IMR-90 (cell line): ENCODE measurements at regions not wholly inside any gene's neighbourhood (a gene's known extent, or its start where the extent isn't known, plus 50 kb on each side); places are given as distances from the start of the nearest gene placed in this dataset.

Source experiments
- ATAC-seq: fragments of 200-7000 bp; cut with Tn5 transposase; 2 replicates; pipeline ENCODE4 v1.9.1; 2020; ENCODE audit warnings: low read depth, mild to moderate bottlenecking, moderate library complexity
- BruUV-seq: library from RNA; stranded (reverse); fragments of 400-500 nt; replicated peaks from 2 replicates; lab custom pipeline; 2021; lab: Mats Ljungman, UMichigan
- CTCF ChIA-PET: fragments of 300-600 bp; formaldehyde crosslinking; extraction: SDS; loops from one replicate; lab custom pipeline; 2021; ENCODE audit warnings: antibody characterized with exemption; lab: Yijun Ruan, JAX
- POLR2A ChIA-PET: fragments of 300-600 bp; sonication (Branson Sonifier 250); formaldehyde crosslinking; loops from one replicate; lab custom pipeline; 2022; ENCODE audit warnings: antibody characterized with exemption; ENCODE audit not compliant: unreplicated experiment; lab: Charles Lee
- DNase-seq: peaks from one replicate; pipeline ENCODE4 v3.0.0; 2013
- H2AFZ ChIP-seq: replicated peaks from 2 replicates; pipeline ENCODE3; 2013; ENCODE audit warnings: low read length, mild to moderate bottlenecking; ENCODE audit not compliant: poor library complexity
- H2AK5ac ChIP-seq: 2 replicates; pipeline ENCODE4 v1.6.1; 2013; ENCODE audit warnings: low read depth, low read length, inconsistent platforms
- H2AK9ac ChIP-seq: replicated peaks from 2 replicates; pipeline ENCODE3; 2013; ENCODE audit warnings: mild to moderate bottlenecking, low read depth, low read length, moderate library complexity; ENCODE audit not compliant: poor library complexity
- H2BK120ac ChIP-seq: 2 replicates; pipeline ENCODE4 v1.6.1; 2013; ENCODE audit warnings: low read depth, low read length, inconsistent platforms
- H2BK15ac ChIP-seq: 3 replicates; pipeline ENCODE4 v1.6.1; 2013; ENCODE audit warnings: low read depth, low read length, inconsistent platforms
- H2BK20ac ChIP-seq: 2 replicates; pipeline ENCODE4 v1.6.1; 2013; ENCODE audit warnings: low read depth, mild to moderate bottlenecking, inconsistent platforms, low read length, moderate library complexity
- H2BK5ac ChIP-seq: 2 replicates; pipeline ENCODE4 v1.6.1; 2013; ENCODE audit warnings: mild to moderate bottlenecking, low read depth, low read length, inconsistent platforms; ENCODE audit not compliant: poor library complexity, severe bottlenecking
- H3K14ac ChIP-seq: replicated peaks from 2 replicates; pipeline ENCODE4 v1.6.1; 2013; ENCODE audit warnings: low read depth, low read length, inconsistent platforms
- H3K18ac ChIP-seq: 2 replicates; pipeline ENCODE4 v1.6.1; 2013; ENCODE audit warnings: low read depth, low read length, control low read depth
- H3K23ac ChIP-seq: 2 replicates; pipeline ENCODE4 v1.6.1; 2013; ENCODE audit warnings: low read depth, low read length, inconsistent platforms
- H3K27ac ChIP-seq: 2 replicates; pipeline ENCODE4 v1.5.1; 2013; ENCODE audit warnings: mild to moderate bottlenecking, control low read depth, low read length; ENCODE audit not compliant: insufficient read depth
- H3K27me3 ChIP-seq: 2 replicates; pipeline ENCODE4 v1.6.1; 2013; ENCODE audit warnings: low read length; ENCODE audit not compliant: control insufficient read depth, insufficient read depth
- H3K36me3 ChIP-seq: 2 replicates; pipeline ENCODE4 v1.6.1; 2013; ENCODE audit warnings: low read length, mixed read lengths; ENCODE audit not compliant: control insufficient read depth, insufficient read depth
- H3K4ac ChIP-seq: 2 replicates; pipeline ENCODE4 v1.6.1; 2013; ENCODE audit warnings: low read depth, low read length, inconsistent platforms
- H3K4me1 ChIP-seq: 2 replicates; pipeline ENCODE4 v1.6.1; 2013; ENCODE audit warnings: low read length, mixed read lengths; ENCODE audit not compliant: control insufficient read depth, insufficient read depth
- H3K4me2 ChIP-seq: 2 replicates; pipeline ENCODE4 v1.6.1; 2013; ENCODE audit warnings: low read depth, mild to moderate bottlenecking, control low read depth, low read length, moderate library complexity
- H3K4me3 ChIP-seq: 2 replicates; pipeline ENCODE4 v1.5.1; 2013; ENCODE audit warnings: low read depth, mild to moderate bottlenecking, control low read depth, low read length, moderate library complexity; ENCODE audit not compliant: insufficient read depth
- H3K56ac ChIP-seq: 2 replicates; pipeline ENCODE4 v1.6.1; 2013; ENCODE audit warnings: low read length, inconsistent platforms; ENCODE audit not compliant: insufficient read depth; ENCODE audit errors: extremely low read depth
- H3K79me1 ChIP-seq, 2 experiments: 2 replicates each; pipeline ENCODE4 v1.6.1; 2013; ENCODE audit warnings: low read length in 2 of 2, inconsistent platforms in 1 of 2, low read depth in 1 of 2
- H3K9ac ChIP-seq: 2 replicates; pipeline ENCODE4 v1.6.1; 2013; ENCODE audit warnings: low read depth, low read length, control low read depth
- H3K9me1 ChIP-seq: 2 replicates; pipeline ENCODE4 v1.6.1; 2013; ENCODE audit warnings: low read length, inconsistent platforms; ENCODE audit not compliant: insufficient read depth
- H3K9me3 ChIP-seq: 2 replicates; pipeline ENCODE4 v1.6.1; 2013; ENCODE audit warnings: low read length; ENCODE audit not compliant: control insufficient read depth, insufficient read depth
- H4K20me1 ChIP-seq: 2 replicates; pipeline ENCODE4 v1.6.1; 2013; ENCODE audit warnings: low read length, inconsistent platforms; ENCODE audit not compliant: insufficient read depth
- H4K5ac ChIP-seq: 2 replicates; pipeline ENCODE4 v1.6.1; 2013; ENCODE audit warnings: mild to moderate bottlenecking, low read depth, low read length, control low read depth
- H4K8ac ChIP-seq, 2 experiments: 2 replicates each; pipeline ENCODE4 v1.6.1; 2013; ENCODE audit warnings: low read depth in 2 of 2, low read length in 2 of 2, control low read depth in 1 of 2, inconsistent platforms in 1 of 2
- H4K91ac ChIP-seq: 2 replicates; pipeline ENCODE4 v1.6.1; 2013; ENCODE audit warnings: low read depth, low read length, inconsistent platforms; ENCODE audit not compliant: insufficient read depth
- CEBPB ChIP-seq: IDR thresholded peaks from 2 replicates; pipeline ENCODE4 v1.6.1; 2012; ENCODE audit warnings: low read depth, low read length, improper control_type of control experiment
- CHD1 ChIP-seq: IDR thresholded peaks from 2 replicates; pipeline ENCODE4 v1.6.1; 2012; ENCODE audit warnings: low read depth, low read length, improper control_type of control experiment
- FOS ChIP-seq: fragments of 150-350 bp; IDR thresholded peaks from 2 replicates; pipeline ENCODE4 v1.6.1; 2016; ENCODE audit warnings: low read depth, low read length
- MAFK ChIP-seq: IDR thresholded peaks from 2 replicates; pipeline ENCODE4 v1.6.1; 2012; ENCODE audit warnings: low read depth, low read length, improper control_type of control experiment
- MAZ ChIP-seq: IDR thresholded peaks from 2 replicates; pipeline ENCODE4 v1.6.1; 2012; ENCODE audit warnings: low read depth, mild to moderate bottlenecking, low read length, improper control_type of control experiment, moderate library complexity, borderline replicate concordance
- MXI1 ChIP-seq: IDR thresholded peaks from 2 replicates; pipeline ENCODE4 v1.6.1; 2012; ENCODE audit warnings: low read depth, mild to moderate bottlenecking, low read length, moderate library complexity, borderline replicate concordance
- NFE2L2 ChIP-seq: fragments of 150-350 bp; IDR thresholded peaks from 2 replicates; pipeline ENCODE4 v1.6.1; 2016; ENCODE audit warnings: low read depth, mild to moderate bottlenecking, low read length
- POLR2A ChIP-seq: IDR thresholded peaks from 2 replicates; pipeline ENCODE4 v1.6.1; 2012; ENCODE audit warnings: mild to moderate bottlenecking, low read depth, low read length
- RAD21 ChIP-seq: IDR thresholded peaks from 2 replicates; pipeline ENCODE4 v1.6.1; 2012; ENCODE audit warnings: low read length, improper control_type of control experiment
- RCOR1 ChIP-seq: IDR thresholded peaks from 2 replicates; pipeline ENCODE4 v1.6.1; 2012; ENCODE audit warnings: mild to moderate bottlenecking, low read length, improper control_type of control experiment; ENCODE audit not compliant: insufficient replicate concordance
- SMC3 ChIP-seq: fragments of 150-350 bp; IDR thresholded peaks from 2 replicates; pipeline ENCODE4 v1.6.1; 2016; ENCODE audit warnings: low read depth, mild to moderate bottlenecking, antibody characterized with exemption, low read length, moderate library complexity
- dilution Hi-C: fragments of 300-500 bp; cut with HindIII; formaldehyde crosslinking; loops from one replicate; pipeline ENCODE4 v1.14.3; 2018; ENCODE audit warnings: low sequenced_read_pairs; ENCODE audit not compliant: unreplicated experiment
- in situ Hi-C: fragments of 300-500 bp; cut with MboI; formaldehyde crosslinking; loops from 3 replicates; pipeline ENCODE4 v1.14.3; 2019; ENCODE audit warnings: low sequenced_read_pairs, inconsistent platforms, mixed read lengths
- intact Hi-C: fragments of 100-400 bp; cut with micrococcal nuclease; formaldehyde crosslinking; loops from 2 replicates; pipeline ENCODE4 v1.10.0; 2022
- TF ChIP-seq, protein P1 (sequence below): fragments of 150-350 bp; IDR thresholded peaks from 2 replicates; pipeline ENCODE4 v1.6.1; 2016; ENCODE audit warnings: low read depth, mild to moderate bottlenecking, low read length, moderate library complexity, borderline replicate concordance

DNA sequence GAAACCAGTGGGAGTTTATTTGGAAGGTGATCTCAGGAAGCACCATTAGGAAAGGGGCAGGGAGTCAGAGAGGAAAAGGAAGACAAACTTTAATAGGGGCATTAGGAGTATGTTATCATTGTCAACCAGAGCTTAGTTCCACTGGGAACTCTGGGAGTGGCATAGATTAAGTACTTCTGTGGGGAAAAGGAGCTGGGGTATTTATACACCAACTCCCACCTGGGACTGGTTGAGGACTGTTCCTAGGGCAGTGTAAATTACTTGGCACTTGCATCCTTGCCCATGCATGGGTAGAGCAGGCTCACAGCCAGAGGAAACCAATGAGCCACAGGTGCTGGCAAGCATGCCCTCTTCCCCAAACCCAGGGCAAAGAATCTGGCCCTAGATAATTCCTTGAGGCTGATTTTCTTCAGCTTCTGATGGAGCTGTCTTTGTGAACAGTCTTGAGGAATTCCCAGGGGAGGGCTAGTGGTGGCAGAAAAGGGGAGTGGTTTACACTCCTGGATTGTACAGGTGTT, 541.2 kb downstream of the MIAT start:
- Histone ChIP-seq H3K56ac (no peak overlapping the region), H3K4ac (no peak overlapping the region), H3K23ac (no peak overlapping the region), H4K91ac (no peak overlapping the region), H3K9me1 (peaks cover 2% of the 10 kb centered on the region; the same call in 1 of the 2 replicates), H4K5ac (no peak overlapping the region), H2AFZ (no peak overlapping the region), H3K14ac (no peak overlapping the region), H3K27ac (no peak overlapping the region), H3K36me3 (no peaks in the 10 kb centered on the region), H3K4me2 (no peak overlapping the region), H2BK120ac (no peak overlapping the region), H2BK20ac (no peak overlapping the region), H2AK5ac (no peak overlapping the region), H4K8ac (no peak overlapping the region), H3K79me1 (no peaks in the 10 kb centered on the region), H2BK15ac (no peak overlapping the region), H3K4me3 (no peak overlapping the region), H2BK5ac (no peak overlapping the region), H4K20me1 (no peaks in the 10 kb centered on the region), H3K27me3 (peaks cover 40% of the 10 kb centered on the region), H3K18ac (no peak overlapping the region), H3K4me1 (peaks cover 6% of the 10 kb centered on the region), H2AK9ac (no peak overlapping the region), H3K9me3 (peaks cover 5% of the 10 kb centered on the region), H3K9ac (no peak overlapping the region)
- ATAC-seq: no peak
- CTCF ChIA-PET: no interaction called here
- POLR2A ChIA-PET: no interaction called here
- BruUV-seq: no TSS peak
- TF ChIP-seq MAFK (no peak), CEBPB (no peak), MAZ (no peak), RAD21 (no peak), MXI1 (no peak), POLR2A (no peak), FOS (no peak), SMC3 (no peak), NFE2L2 (no peak), CHD1 (no peak), RCOR1 (no peak)
- TF ChIP-seq, protein P1, sequence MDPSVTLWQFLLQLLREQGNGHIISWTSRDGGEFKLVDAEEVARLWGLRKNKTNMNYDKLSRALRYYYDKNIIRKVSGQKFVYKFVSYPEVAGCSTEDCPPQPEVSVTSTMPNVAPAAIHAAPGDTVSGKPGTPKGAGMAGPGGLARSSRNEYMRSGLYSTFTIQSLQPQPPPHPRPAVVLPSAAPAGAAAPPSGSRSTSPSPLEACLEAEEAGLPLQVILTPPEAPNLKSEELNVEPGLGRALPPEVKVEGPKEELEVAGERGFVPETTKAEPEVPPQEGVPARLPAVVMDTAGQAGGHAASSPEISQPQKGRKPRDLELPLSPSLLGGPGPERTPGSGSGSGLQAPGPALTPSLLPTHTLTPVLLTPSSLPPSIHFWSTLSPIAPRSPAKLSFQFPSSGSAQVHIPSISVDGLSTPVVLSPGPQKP: no peak
- dilution Hi-C loops: no loop called here
- intact Hi-C loops: no loop called here
- no peak for DNase-seq
- in situ Hi-C loops: no loop called here
